GM18909 (cell line): ENCODE measurements at regions not wholly inside any gene's neighbourhood (a gene's known extent, or its start where the extent isn't known, plus 50 kb on each side); places are given as distances from the start of the nearest gene placed in this dataset.
"Not testable (repeated sequence)": the region's sequence is repeated elsewhere in the genome, so short reads cannot be mapped to it uniquely, and the experiment has no call there.

ENCODE experiments used
- ATAC-seq: cut with Tn5 transposase; IDR thresholded peaks from one replicate; pipeline ENCODE4 v1.9.1; 2021; ENCODE audit warnings: mild to moderate bottlenecking; ENCODE audit not compliant: unreplicated experiment, poor library complexity

DNA sequence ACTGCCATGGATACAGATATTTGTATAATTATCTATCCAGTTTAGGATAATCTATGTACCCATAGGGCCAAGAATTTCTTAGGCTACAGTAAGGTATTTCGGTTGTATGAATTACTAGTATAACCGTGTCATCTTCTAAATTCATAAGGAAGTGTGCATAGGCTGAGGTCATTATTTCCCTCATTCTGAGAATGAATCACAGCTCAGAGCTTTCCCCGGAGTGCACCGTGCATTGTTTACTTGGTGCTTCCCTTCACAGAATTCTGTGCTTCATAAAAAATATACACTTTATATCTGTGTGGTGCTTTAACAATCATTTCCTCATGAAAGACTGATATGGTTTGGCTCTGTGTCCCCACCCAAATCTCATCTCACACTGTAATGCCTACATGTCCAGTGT, 514.1 kb downstream of the ETNK1 start:
- no peak for ATAC-seq

DNA sequence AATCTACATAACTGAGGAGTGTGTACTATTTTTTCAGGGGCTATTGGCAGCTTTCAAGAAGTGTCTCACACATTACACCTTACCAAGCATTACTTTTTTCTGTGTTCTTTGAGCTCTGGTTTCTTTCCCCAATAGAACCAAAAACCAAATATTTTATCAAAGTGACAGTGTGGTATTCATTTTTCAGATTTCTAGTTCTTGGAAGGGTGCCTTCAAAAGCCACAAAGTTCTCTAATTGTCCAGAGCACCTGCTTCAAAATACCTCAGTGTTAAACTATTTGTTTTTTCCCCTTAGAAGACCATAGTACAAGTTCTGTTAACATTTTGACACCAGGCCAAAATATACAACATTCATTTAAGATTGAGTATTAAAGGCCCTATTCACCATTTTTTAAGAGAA, 515.7 kb downstream of the ETNK1 start:
- no peak for ATAC-seq

- no peak for ATAC-seq
Measured at GRCh38 chr12:23141335-23141734, 516.4 kb downstream of the ETNK1 start.

GRCh38 chr12:23146070-23146469, 521.1 kb downstream of the ETNK1 start:
- ATAC-seq, result not testable (repeated sequence)

GRCh38 chr12:23168459-23168858, 543.5 kb downstream of the ETNK1 start:
- ATAC-seq, result no peak

- ATAC-seq, result no peak
Measured at GRCh38 chr12:23169012-23169695, 544.2 kb downstream of the ETNK1 start.

DNA sequence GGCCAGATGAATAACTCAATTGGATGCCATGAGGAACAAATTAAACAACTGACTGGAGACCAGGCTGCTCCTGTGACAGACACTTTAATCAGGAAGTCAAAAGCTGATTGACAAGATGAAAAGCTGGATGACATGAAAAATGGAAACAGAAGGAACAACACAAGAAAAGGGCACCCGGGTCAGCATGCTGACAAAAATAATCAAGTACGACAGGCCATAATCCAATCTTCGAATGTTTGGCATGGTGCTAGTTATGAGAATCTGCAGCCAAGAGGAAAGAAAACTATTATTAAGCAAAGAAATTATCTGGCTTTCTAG, 544.7 kb downstream of the ETNK1 start:
- ATAC-seq, result no peak

GRCh38 chr12:23174917-23175316, 549.9 kb downstream of the ETNK1 start:
- no peak for ATAC-seq

DNA sequence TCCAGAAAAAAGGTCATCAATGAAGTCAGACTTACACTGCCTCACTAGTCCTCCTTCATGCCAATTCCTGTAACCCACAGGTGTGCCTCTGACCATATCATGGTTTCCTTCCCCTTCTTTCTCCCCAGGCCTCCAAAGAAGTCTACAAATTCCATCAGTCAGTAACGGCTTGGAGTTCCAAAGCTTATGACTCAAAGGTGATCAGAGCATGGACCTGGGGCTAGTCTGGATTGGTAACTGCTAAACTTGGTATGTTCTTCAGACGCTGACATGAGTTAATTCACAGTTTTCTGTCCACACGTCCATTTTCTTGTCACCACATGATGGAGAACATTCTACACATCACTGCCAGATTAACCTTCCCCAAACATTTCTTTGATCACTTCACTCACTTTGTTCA, 560.4 kb downstream of the ETNK1 start:
- ATAC-seq, result no peak

DNA sequence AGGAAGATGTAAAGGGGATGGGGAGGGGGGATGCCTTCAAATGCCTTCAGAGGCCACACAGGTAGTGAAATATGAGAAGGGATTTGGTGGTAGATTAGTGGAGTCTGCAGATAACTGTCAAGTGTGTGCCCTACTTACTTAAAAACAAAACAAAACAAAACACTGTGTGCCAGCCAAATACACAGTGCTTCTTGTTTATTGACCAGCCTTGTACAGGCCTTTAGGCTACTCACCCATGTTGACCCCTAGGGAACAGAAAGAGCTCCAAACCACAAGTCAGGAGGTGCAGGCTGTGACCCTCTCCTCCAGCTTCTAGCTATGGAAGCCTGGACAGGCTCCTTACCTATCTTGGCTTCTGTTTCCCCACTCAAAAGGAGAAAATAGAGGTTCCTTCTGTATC, 562.0 kb downstream of the ETNK1 start:
- no peak for ATAC-seq

DNA sequence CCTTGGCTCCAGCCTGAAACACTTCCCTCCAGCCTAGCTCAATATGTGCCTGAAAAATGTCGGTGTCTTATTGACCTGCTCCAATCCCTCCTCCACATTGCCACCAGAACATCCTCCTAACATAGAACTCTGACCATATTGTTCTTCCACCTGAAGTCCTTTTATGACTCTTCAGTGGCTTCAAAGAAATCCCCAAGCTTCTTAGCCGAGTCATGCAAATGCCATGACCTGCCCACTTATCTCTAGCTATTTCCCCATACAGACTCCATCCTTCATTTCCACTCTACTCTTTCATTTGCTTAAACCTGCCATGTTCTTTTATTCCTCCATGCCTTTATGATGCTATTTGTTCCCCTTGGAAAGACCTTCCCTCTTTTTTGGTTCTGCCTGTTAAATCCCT, 568.6 kb downstream of the ETNK1 start:
- ATAC-seq, result no peak

DNA sequence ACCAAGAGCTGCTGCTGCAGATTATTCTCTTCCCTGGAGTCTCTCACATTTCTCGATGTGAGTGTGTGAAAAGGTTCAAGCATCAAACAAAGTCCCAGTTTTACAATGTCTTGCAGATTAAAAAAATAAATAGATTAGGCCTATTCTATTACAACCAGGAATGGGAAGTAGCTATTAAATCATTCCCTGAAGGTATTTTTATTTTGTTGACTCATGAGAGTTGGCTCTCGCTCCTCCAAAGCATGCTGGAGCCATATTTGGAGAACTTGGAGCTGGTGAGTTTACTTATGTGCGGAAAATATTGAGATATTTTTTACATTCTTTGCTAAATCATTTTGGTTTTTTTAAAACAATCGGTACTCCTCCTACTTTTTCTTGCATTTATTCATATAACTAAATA, 572.3 kb downstream of the ETNK1 start:
- ATAC-seq, result no peak

GRCh38 chr12:23202728-23203127, 577.8 kb downstream of the ETNK1 start:
- ATAC-seq, result no peak

DNA sequence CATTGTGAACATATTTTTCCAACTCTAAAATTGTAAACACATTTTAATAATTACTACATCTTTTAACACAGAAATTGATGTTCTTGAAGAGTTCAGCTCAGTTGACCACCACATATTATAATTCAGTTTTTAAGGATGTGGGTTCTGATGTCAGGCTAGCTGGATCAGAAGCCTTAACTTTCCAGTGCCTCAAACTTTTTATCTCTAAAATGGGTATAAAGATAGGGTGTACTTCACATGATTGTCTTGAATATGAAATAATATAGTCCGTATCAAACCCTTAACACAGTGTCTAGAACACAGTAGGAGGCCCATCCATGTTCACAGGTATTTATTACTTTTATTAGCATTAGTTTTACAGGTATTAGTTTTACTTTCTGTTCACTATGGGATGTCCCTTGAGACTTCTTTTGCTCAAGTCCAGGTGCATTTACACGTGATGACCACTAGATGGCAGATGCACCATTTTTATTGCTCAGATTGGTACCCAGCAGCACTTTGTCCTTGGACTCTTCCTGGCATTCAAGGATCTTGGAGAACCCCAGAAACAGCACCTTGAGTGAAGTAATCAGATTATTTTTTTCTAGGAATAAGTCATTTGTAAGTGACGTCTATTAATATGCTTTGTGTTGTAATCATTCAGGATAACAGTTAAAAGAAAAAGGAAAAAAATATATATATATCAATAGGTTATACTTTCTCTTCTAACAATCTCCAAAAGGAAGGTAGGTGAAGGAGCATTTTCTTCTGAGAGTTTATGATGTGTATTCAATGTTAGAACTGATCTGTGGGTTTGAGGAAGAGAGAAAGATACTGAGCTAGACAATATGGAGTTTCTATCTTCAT, 580.2 kb downstream of the ETNK1 start:
- ATAC-seq, result peak; percentile 92

DNA sequence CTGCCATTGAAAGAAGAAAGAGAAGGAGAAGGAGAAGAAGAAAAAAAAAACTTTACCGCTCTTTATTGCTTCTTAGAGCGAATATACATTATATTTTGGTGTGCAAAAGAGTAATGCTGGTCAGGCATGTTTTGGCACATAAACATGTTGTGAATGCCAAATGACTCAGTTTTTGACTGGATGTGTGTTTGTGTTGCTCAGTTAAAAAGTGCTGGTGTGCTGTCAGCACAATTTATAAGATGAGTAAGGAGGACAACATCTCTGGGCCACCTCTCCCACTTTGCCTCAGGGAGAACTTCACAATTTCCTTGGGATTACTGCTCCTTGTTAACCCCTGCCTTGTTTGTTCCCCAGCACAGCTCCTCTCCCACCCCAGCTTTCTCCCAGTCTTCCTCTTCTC, 584.8 kb downstream of the ETNK1 start:
- no peak for ATAC-seq

- no peak for ATAC-seq
Measured at GRCh38 chr12:23210573-23210972, 585.6 kb downstream of the ETNK1 start.

GRCh38 chr12:23211384-23212320, 586.7 kb downstream of the ETNK1 start:
- no peak for ATAC-seq

- ATAC-seq, result no peak
Measured at GRCh38 chr12:23217158-23217557, 592.2 kb downstream of the ETNK1 start.

DNA sequence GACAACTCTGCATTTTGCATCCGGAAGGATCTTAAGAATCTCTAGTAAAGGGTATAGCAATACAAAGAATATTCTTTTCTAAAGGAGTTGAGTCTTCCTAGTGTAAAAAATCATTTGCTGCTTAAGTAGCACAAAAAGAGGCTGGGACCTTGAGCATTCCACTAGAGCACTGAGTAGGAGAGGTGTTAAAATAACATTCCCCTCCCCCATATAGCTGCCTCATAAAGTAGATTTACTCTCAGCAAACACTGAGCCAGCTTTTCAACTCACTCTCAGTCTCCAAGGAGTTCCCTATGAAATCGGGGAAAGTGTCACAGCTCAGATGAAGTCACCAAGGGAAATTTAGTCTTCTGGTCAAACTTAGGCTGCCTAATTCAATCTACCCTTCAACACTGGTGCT, 592.7 kb downstream of the ETNK1 start:
- no peak for ATAC-seq

- ATAC-seq, result no peak
Measured at GRCh38 chr12:23221066-23221465, 596.1 kb downstream of the ETNK1 start.

DNA sequence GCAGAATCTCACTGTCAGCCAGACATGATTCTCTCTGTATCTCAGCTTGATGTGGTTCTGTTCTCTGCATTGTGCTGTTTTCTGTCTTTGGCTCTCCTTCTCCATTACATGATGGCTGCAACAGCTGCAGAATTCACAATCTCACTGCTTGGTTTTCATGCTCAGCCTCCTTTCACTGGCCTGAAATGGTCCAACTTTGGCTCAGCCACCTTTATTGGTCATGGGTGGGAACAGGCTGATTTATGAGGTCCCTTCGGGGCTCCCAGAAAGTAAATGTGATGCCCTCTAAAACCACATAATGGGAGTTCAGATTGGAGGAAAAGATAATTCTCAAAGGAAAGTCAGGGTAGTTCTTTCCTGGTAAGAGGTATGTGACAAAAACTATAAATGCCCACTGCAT, 597.0 kb downstream of the ETNK1 start:
- ATAC-seq, result no peak
